Lower lobe of right lung (tissue), 2 donors: ENCODE measurements at regions not wholly inside any gene's neighbourhood (a gene's known extent, or its start where the extent isn't known, plus 50 kb on each side); places are given as distances from the start of the nearest gene placed in this dataset.
"Not testable (repeated sequence)": the region's sequence is repeated elsewhere in the genome, so short reads cannot be mapped to it uniquely, and the experiment has no call there.

Source experiments
- ATAC-seq, 2 donors: fragments of 200-7000 bp; cut with Tn5 transposase; one replicate each; pipeline ENCODE4 v1.9.1; 2020 to 2022; ENCODE audit warnings: mild to moderate bottlenecking in 2 of 2, moderate library complexity in 2 of 2
- DNase-seq: peaks from one replicate; pipeline ENCODE4 v3.0.0-alpha.2; 2020
- H3K27ac ChIP-seq: fragments of 200-600 bp; one replicate; pipeline ENCODE4 v1.8.0; 2022
- H3K27me3 ChIP-seq: fragments of 200-600 bp; one replicate; pipeline ENCODE4 v1.8.0; 2022; ENCODE audit warnings: low read depth
- H3K36me3 ChIP-seq: fragments of 200-600 bp; one replicate; pipeline ENCODE4 v1.8.0; 2022; ENCODE audit warnings: mild to moderate bottlenecking
- H3K4me1 ChIP-seq: fragments of 200-600 bp; one replicate; pipeline ENCODE4 v1.8.0; 2022
- H3K4me3 ChIP-seq: fragments of 200-600 bp; one replicate; pipeline ENCODE4 v1.8.0; 2022; ENCODE audit warnings: mild to moderate bottlenecking
- H3K9me3 ChIP-seq: fragments of 200-600 bp; one replicate; pipeline ENCODE4 v1.8.0; 2022
- CTCF ChIP-seq: fragments of 200-600 bp; IDR thresholded peaks from one replicate; pipeline ENCODE4 v1.8.0; 2022; ENCODE audit warnings: antibody characterized with exemption, mild to moderate bottlenecking
- intact Hi-C: fragments of 100-400 bp; cut with DNase I; formaldehyde crosslinking; loops from one replicate; pipeline ENCODE4 v1.11.0; 2022
- donor health status: DM: no; HTN: yes; CAD: no; lungs with severe emphysema.

GRCh38 chr10:130354976-130355795 lies 219.0 kb downstream of the GLRX3 start:
- TF ChIP-seq CTCF: no peak
- DNase-seq: no peak
- H3K36me3 ChIP-seq: no peaks in the 10 kb centered on the region
- intact Hi-C loops: no loop called here
- ATAC-seq: no peak
- H3K27ac ChIP-seq: no peak overlapping the region
- peaks cover 3% of the 10 kb centered on the region for H3K27me3 ChIP-seq
- H3K4me3 ChIP-seq: no peak overlapping the region
- H3K4me1 ChIP-seq: no peaks in the 10 kb centered on the region
- H3K9me3 ChIP-seq: no peaks in the 10 kb centered on the region

- not testable (repeated sequence) for DNase-seq
These were observed 220.2 kb downstream of the GLRX3 start for GRCh38 chr10:130356429-130356828.

GRCh38 chr10:130357226-130357625 lies 221.0 kb downstream of the GLRX3 start:
- H3K27me3 ChIP-seq: peaks cover 3% of the 10 kb centered on the region
- intact Hi-C loops: no loop called here
- no peak for TF ChIP-seq CTCF
- no peaks in the 10 kb centered on the region for H3K9me3 ChIP-seq
- no peaks in the 10 kb centered on the region for H3K4me1 ChIP-seq
- DNase-seq (no peak), ATAC-seq (no peak)
- no peak overlapping the region for H3K4me3 ChIP-seq
- no peaks in the 10 kb centered on the region for H3K36me3 ChIP-seq
- no peak overlapping the region for H3K27ac ChIP-seq

More at GRCh38 chr10:130356429-130356828, 220.2 kb downstream of the GLRX3 start:
- H3K27me3 ChIP-seq, intact Hi-C loops, H3K36me3 ChIP-seq, H3K4me1 ChIP-seq, H3K9me3 ChIP-seq, ATAC-seq, H3K4me3 ChIP-seq, H3K27ac ChIP-seq: not testable (repeated sequence)

GRCh38 chr10:130357951-130358350 lies 221.8 kb downstream of the GLRX3 start:
- Histone ChIP-seq H3K27ac (no peak overlapping the region), H3K9me3 (no peaks in the 10 kb centered on the region), H3K4me1 (no peaks in the 10 kb centered on the region), H3K36me3 (no peaks in the 10 kb centered on the region), H3K4me3 (no peak overlapping the region), H3K27me3 (peaks cover under 1% of the 10 kb centered on the region)
- DNase-seq: no peak
- intact Hi-C loops: no loop called here
- no peak for ATAC-seq
- no peak for TF ChIP-seq CTCF

GRCh38 chr10:130358981-130359650 lies 222.9 kb downstream of the GLRX3 start:
- H3K27ac ChIP-seq: no peak overlapping the region
- H3K4me1 ChIP-seq: no peaks in the 10 kb centered on the region
- no peaks in the 10 kb centered on the region for H3K36me3 ChIP-seq
- H3K9me3 ChIP-seq: no peaks in the 10 kb centered on the region
- no peak overlapping the region for H3K4me3 ChIP-seq
- no peaks in the 10 kb centered on the region for H3K27me3 ChIP-seq
- ATAC-seq: no peak
- no peak for DNase-seq
- intact Hi-C loops: no loop called here
- TF ChIP-seq CTCF: no peak

GRCh38 chr10:130359711-130360110 lies 223.5 kb downstream of the GLRX3 start:
- ATAC-seq: no peak

More at GRCh38 chr10:130359711-130360110, 223.5 kb downstream of the GLRX3 start:
- no peak for DNase-seq
- no peaks in the 10 kb centered on the region for H3K27me3 ChIP-seq
- TF ChIP-seq CTCF: no peak
- H3K36me3 ChIP-seq: no peaks in the 10 kb centered on the region
- no peak overlapping the region for H3K4me3 ChIP-seq
- no peaks in the 10 kb centered on the region for H3K9me3 ChIP-seq
- H3K4me1 ChIP-seq: no peaks in the 10 kb centered on the region
- intact Hi-C loops: no loop called here
- H3K27ac ChIP-seq: no peak overlapping the region
